ENCODE measurements at regions not wholly inside any gene's neighbourhood (a gene's known extent, or its start where the extent isn't known, plus 50 kb on each side); places are given as distances from the start of the nearest gene placed in this dataset.

DNA sequence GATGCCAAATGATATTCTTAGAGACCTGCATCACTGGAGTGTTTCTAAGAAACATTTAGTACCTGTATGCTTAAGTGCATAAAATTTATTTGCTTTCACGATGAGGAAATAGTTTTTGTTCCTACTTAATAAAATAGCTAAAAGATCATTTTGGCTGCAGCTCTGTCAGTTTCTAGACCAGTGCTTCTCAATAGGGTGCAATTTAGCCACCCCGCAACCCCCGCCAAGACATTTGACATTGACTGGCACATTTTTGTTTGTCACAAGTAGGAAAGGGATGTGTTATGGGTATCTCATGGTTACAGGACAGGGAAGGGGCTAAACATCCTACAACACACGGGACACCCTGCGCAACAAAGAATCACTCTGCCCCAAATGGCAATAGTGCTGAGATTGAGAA lies 335.7 kb upstream of the HSF2 start:
- DNase-seq (ENCODE audit: low spot score) = no peak

DNA sequence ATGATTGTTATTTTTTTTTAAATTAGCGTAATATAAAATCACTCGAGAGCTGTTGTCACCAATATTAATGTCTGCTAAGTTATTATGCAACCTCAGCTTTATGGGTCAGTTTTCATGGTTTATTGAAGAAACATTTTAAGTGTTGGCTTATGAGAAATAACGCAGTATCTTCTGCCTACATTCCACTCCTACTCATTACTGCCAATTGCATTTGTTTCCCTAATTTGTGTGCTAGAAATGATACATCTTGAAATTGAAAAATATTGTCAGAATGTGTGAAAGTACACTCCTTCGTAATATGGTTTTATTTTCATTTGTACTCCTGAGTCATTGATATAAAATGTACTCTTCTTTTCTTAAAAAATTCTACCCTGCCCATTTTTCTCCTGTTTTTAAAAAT lies 333.3 kb upstream of the HSF2 start:
- no peak for DNase-seq (ENCODE audit: low spot score)

DNA sequence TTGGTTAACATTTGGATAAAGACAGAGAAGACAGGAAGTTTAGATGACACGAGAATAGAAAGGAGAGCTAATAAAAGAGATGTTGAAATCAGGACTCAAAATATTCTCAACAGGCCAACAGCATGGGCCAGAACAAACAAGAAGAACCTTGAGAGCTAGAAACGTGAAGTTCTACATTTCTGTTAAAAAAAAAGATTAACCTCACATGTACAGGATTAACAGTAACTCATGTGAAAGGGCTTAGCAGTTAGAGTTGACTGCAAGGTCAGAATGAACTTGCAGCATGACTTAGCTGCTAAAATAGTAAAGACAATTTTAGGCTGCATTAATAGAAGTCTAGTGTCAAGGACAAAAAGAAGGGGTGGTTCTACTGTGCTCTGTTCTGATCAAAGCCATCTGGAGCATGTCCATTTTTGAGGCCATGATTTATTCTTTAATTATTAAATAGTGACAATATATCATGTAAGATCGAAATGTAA lies 331.1 kb upstream of the HSF2 start:
- DNase-seq (ENCODE audit: low spot score) = no peak

DNA sequence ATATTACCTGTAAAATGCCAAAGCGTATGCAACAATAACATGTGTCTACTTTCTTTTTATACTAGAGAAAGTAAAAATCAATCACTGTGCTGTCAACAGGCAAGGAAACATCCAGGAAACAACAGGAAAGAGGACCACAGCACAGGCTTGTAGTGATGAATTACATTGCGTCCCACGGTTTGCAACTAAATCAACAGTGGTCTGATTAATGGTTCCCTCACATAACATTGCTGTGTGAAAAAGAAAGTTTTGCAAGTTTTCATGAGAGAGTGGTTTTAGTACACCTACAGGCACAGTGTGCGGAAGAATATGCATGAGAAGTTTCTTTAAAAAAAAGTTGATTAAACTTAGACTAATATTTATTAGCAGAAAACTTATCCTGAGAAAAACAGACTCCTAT lies 329.5 kb upstream of the HSF2 start:
- DNase-seq (ENCODE audit: low spot score) = no peak

DNA sequence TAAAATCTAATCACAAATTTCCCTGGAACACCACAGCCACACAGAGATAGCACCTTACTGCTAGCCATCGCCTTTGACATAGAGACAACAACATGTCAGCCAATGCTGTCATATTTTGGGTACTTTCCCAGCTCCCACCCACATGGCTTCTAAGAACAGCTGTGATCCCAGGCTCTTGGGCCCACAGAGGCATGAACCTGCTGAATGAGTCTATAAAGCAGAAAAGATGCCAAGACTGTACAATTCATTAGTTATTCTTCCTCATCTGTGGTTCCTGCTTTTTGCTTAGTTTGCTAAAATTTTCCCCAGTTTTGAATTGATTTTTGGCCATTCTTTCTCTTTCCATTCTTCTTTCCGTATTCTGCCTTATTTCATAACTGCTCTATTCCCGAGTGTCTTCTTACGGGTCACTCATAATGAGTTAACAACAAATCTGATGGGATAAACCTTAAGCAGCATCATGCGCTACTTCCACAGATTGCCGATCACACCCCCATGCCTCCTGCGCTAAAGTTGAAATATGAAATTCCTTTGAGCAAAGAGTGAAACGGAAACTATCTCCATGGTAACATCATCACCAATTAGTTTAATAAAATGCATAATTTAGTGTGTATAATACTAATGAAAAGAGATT lies 327.3 kb upstream of the HSF2 start:
- DNase-seq (ENCODE audit: low spot score) = no peak

DNA sequence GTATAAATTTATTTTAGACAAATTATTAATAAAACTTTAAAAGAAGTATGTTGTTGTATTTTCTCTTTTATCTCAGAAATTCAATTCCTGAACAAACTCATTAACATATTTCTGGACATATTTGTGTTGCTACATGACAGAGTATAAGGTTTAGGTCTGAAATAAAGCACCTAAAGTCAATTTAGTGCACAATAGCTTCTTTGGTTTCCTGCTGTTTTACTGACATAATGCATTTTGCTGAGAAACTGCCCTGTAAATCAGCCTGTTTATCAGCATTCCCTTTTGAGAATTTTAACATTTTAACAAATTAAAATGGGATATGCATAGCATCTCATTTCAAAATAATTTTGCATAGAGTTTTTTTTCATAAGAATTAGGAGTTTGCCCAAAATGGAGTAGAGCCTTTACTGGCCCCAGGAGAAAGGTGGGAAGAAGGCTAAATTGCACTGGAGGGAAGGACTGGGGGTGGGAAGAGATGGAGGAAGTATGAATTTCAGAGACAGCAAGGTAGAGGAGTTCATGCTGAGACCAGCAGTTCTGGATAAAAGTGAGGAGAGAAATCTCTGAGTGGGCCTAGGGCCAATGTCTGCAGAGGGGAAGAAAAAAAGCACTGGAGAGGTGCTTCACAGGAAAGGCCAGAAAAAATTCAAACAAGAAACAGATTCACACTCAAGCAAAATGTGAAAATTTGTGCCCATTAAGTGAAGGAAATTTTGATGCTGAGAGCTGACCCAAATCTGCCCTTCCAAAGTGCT lies 324.2 kb upstream of the HSF2 start:
- DNase-seq (ENCODE audit: low spot score) = no peak

DNA sequence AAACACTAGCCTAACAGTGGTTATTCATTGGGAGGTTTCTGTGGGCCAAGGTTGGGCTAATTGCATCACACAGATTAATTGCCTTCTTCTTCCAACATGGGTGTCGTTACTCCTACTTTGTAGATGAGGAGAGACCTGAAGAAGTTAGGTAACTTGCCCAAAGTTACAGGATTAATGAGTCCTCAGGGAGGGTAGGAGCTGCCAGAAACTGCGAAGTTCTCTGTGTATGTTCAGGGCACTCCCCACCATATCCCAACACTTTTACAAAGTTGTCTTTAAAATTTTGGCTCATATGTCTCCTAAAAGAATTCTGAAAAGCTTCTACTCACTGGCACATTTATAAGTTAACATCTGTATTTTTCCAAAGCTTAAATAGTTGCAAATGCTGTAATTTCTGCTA lies 323.5 kb upstream of the HSF2 start:
- no peak for DNase-seq (ENCODE audit: low spot score)

GRCh38 chr6:122077603-122078002 lies 321.8 kb upstream of the HSF2 start:
- DNase-seq (ENCODE audit: low spot score) = no peak

GRCh38 chr6:122078481-122078880 lies 321.0 kb upstream of the HSF2 start:
- DNase-seq (ENCODE audit: low spot score) = no peak

DNA sequence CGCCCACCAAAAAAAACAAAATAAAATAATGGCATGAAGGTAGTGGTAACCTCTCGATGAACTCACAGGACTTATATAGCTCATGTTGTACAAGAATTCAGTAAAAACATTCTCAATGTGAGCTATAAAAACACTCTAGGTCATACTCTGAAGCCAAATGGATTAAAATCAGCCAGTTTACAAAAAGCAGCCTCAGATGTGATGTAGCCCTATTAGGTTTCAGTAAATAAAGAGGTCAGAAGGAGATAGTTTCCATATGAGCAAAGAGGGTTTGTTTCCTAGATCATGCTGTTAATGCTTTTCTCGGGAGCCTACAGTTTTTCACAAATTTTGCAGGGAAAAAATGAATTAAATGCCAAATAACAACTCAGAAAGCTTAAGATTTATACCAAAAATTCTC lies 319.5 kb upstream of the HSF2 start:
- DNase-seq (ENCODE audit: low spot score) = no peak

GRCh38 chr6:122081921-122082320 lies 317.5 kb upstream of the HSF2 start:
- DNase-seq (ENCODE audit: low spot score) = no peak

GRCh38 chr6:122082370-122082769 lies 317.1 kb upstream of the HSF2 start:
- DNase-seq (ENCODE audit: low spot score) = no peak

DNA sequence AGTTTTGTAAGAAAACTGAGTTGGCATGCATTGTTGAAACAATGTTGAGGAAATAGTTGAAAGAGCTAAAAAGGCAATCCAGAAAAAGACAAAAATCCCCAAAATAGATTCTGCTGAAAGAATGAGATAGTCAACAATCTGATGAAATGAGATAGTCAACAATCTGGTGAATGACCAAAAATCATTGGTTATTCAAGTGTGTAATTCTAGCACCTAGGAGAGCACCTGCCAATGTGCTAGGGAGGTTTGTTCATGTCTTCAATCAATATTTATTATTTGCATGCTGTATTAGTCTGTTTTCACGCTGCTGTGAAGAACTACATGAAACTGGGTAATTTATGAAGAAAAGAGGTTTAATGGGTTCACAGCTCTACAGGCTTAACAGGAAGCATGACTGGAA lies 307.1 kb upstream of the HSF2 start:
- DNase-seq (ENCODE audit: low spot score) = no peak

- no peak for DNase-seq (ENCODE audit: low spot score)
Observed at GRCh38 chr6:122098201-122098678, 301.2 kb upstream of the HSF2 start.

DNA sequence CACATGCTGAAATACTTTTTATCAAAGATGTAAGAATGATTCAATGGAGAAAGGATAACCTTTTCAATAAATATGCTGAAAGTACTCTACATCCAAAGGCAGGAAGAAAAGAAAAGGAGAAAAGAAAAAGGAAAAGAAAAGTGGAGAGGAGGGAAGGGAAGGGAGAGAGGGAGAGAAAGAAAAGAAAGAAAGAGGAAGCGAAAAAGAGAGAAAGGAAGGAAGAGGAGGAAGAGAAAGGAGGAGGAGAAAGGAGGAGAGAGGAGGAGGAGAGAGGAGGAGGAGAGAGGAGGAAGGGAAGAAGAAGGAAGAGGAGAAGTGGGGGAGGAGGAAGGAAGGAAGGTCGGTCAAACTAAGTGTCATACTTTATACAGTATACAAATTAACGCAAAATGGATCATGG lies 297.4 kb upstream of the HSF2 start:
- DNase-seq (ENCODE audit: low spot score) = no peak

DNA sequence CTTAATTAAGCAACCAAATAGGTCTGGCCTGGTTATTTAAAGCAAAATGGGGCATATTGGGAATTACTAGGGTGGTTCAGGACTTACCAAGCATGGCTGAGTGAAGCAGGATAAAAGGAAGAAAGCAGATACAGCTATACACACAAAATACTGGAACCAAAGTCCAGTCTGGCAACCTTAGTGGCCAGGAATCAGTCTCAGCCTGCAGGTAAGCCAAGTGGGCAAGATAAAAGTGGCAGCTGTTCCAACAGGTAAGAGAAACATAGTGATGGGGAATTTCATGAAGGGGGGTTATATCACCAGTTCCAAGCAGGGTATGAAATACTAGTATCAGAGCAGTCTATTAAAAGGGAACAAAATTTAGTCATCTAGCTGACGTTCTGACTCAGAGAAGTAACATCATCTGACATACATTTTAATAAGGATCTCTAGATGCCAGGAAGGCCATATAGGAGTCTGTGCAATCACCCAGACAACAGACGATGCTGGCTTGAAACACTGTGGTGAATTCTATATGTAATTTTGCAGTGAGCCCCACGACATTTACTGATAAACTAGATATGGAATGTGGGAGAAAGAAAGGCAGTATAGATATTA lies 292.1 kb upstream of the HSF2 start:
- no peak for DNase-seq (ENCODE audit: low spot score)

GRCh38 chr6:122109075-122109474 lies 290.4 kb upstream of the HSF2 start:
- no peak for DNase-seq (ENCODE audit: low spot score)

DNA sequence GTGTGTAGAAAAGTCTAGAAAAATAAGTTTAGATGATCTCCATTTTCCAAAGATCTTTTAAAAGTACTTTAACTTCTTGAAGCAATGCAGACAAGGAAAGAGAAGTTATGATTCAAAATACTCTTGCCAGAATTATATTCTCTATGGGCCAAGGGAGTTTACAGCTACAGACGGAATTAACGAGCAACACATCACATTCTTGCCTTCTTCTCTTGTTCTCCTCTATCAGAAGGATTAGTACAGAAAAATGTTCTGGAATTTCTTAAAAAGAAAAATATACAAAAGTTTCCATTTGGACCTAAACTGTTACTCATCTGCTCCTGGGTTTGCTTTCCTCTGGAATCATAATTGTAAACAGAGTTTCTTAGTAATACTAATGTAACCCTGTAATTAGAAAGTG lies 284.7 kb upstream of the HSF2 start:
- no peak for DNase-seq (ENCODE audit: low spot score)

GRCh38 chr6:122116119-122116834 lies 283.2 kb upstream of the HSF2 start:
- no peak for DNase-seq (ENCODE audit: low spot score)

GRCh38 chr6:122116835-122117627 lies 282.4 kb upstream of the HSF2 start:
- DNase-seq (ENCODE audit: low spot score) = no peak

GRCh38 chr6:122118945-122119506 lies 280.4 kb upstream of the HSF2 start:
- DNase-seq (ENCODE audit: low spot score) = no peak

DNA sequence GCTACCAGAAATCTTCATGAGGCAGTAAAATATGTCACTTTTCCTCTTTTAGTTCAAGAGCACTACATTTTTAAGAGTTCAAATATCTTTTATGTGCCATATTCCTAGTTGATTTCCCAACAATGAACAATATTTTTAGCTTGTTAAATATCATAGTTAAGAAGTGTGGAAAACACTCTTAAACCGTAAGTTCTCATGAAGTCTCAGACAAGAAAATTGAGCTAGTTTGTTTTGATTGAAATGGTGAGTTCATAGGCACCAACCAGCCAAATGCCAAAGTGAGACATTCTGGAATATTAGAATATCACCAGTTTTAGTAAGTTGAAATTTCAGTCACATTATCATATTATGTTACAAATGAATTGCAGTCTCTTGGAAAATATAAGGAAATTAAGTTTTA lies 277.2 kb upstream of the HSF2 start:
- no peak for DNase-seq (ENCODE audit: low spot score)

All from iPS-NIHi11 (cell line).